GM20000 (cell line): ENCODE measurements at regions not wholly inside any gene's neighbourhood (a gene's known extent, or its start where the extent isn't known, plus 50 kb on each side); places are given as distances from the start of the nearest gene placed in this dataset.

ENCODE experiments used
- DNase-seq: peaks from one replicate; pipeline ENCODE4 v3.0.0; 2012; ENCODE audit warnings: low spot score
- TF ChIP-seq, protein P1 (sequence below): IDR thresholded peaks from 2 replicates; pipeline ENCODE4 v1.5.1; 2012; ENCODE audit warnings: mild to moderate bottlenecking, control low read depth; ENCODE audit errors: extremely low read depth, missing control alignments

DNA sequence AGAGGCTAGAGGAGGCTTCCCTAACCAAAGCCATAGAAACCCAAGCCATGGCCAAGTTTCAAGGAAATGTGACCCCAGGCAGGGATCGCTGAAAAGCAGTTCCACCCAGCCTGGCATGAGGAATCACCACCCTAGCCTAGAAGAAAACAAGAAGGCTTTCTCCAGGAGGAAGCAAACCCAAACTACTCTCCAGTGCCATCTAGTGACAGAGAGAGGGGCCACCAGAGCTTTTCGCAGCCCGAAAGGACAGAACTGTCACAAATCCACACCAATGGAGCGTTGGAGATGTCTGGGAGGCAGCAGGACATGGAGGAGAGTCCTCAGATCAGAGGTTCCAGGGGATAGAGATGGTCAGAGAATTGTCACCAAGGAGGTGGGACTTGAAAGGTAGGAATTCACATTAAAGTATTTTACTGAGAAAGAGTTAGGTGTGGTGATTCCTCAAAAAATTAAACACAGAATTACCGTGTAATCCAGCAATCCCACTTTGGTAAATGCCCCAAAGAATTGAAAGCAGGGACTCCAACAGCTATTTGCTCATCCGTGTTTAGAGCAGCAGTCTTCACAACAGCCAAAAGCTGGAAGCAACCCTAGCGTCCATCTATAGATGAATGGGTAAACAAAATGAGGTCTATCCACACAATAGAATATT is 67.3 kb upstream of the NUP50 start:
- TF ChIP-seq, protein P1, sequence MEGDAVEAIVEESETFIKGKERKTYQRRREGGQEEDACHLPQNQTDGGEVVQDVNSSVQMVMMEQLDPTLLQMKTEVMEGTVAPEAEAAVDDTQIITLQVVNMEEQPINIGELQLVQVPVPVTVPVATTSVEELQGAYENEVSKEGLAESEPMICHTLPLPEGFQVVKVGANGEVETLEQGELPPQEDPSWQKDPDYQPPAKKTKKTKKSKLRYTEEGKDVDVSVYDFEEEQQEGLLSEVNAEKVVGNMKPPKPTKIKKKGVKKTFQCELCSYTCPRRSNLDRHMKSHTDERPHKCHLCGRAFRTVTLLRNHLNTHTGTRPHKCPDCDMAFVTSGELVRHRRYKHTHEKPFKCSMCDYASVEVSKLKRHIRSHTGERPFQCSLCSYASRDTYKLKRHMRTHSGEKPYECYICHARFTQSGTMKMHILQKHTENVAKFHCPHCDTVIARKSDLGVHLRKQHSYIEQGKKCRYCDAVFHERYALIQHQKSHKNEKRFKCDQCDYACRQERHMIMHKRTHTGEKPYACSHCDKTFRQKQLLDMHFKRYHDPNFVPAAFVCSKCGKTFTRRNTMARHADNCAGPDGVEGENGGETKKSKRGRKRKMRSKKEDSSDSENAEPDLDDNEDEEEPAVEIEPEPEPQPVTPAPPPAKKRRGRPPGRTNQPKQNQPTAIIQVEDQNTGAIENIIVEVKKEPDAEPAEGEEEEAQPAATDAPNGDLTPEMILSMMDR: peak; percentile 68

DNA sequence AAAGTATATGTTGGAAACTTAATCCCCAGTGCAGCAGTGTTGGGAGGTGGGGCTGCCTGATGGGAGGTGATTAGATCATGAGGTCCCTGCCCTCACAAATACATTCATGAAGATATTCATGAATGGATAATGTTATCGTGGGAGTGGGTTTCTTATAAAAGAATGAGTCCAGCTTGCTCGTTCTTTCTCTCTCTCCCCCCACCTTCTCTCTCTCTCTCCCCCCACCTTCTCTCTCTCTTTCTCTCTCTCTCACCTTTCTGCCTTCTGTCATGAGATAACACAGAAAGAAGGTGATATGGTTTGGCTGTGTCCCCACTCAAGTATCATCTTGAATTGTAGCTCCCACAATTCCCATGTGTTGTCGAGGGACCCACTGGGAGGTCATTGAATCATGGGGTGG is 66.7 kb upstream of the NUP50 start:
- TF ChIP-seq, protein P1: no peak
- no peak for DNase-seq

More for the DNA sequence above, 67.3 kb upstream of the NUP50 start:
- peak; percentile 80 for DNase-seq

DNA sequence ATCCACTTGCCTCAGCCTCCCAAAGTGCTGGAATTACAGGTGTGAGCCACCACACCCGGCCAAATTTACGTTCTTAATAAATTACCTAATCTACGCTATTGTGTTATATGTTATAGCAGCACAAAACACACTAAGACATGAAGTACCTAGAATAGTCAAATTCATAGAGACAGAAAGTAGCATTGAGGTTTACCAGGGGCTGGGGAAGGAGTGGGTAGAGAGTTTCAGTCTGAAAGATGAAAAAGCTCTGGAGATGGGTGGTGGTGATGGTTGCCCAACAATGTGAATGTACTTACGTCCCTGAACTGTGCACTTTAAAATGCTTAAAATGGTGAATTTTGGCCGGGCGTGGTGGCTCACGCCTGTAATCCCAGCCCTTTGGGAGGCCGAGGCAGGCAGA is 65.7 kb upstream of the NUP50 start:
- DNase-seq: no peak
- TF ChIP-seq, protein P1: no peak

DNA sequence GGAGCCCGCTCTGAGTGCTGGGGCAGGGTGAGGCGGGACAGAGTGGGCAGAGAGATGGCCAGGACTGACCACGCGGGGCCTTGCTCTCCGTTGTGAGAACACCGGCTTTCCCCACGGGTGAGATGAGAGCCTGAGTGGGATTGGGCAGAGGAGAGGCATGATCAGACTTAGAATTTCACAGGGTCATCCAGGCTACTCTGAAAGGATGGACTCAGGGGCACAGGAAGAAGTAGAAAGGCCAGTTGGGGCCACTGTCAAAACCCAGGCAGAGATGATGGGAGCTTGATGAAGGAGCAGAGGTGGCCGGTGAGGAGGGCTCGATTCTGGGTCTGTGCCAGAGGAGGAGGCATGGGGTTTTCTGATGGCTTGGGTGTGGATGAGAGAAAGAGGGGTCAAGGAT is 63.8 kb upstream of the NUP50 start:
- DNase-seq: no peak

DNA sequence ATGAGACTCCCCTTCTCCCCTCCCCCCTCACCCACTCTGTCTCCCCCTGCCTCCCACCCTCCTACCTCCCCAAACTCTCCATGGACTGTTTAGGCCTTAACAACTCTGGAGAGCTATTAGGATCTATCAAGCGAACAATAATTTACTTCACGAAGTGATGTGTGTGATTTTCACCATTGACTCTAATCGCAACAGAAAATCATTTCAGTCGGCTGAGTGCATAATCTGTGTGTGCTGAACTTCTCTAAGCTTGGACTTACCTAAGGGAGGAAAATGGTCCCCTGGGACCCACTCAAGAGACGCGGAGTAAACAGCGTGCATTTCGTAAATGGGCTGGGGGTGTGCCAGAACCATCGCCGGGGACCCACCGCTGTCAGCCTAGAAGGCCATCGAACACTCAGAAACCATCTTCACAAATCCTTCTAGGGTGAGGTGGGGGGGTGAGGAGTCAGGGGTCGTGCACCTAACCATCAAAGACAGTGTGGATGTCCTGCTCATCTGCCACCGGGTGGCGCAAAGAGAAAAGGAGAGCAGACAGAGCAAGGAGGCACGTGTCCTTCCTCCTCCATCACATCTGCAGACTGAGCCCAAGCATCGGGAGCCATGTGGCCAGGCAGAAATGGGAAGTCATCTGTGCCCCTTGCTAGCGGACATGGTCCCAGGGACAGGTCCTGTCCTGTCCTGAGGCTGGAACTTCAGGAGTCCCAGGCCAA is 62.1 kb upstream of the NUP50 start:
- TF ChIP-seq, protein P1: no peak

More for the DNA sequence above, 63.8 kb upstream of the NUP50 start:
- TF ChIP-seq, protein P1: no peak

DNA sequence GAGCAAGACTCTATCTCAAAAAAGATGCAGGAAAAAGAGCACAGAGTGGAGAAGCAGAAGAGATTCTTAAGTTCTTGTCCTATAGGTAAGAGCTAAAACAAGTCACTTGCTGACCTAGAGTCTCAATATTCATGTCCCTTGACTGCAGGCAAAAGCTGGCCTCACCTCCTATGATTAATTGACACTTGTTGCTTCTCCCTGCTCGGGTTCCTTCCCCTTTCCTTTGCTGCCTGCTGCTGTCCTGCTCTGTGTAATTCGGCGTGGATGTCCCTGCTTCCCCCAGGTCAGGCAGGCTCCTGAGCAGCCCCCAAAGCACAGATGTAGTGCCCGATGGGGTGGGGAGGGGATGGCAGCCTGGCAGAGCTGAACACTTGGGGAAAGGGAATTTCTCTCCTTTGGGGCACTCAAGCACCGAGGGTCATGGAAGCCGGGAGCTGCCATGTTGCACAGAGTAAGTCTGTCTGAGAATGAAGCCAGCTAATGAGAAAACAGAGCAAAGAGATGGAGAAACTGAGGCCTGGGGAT is 60.8 kb upstream of the NUP50 start:
- no peak for DNase-seq
- TF ChIP-seq, protein P1: no peak

More for the DNA sequence above, 62.1 kb upstream of the NUP50 start:
- DNase-seq: peak; percentile 72

DNA sequence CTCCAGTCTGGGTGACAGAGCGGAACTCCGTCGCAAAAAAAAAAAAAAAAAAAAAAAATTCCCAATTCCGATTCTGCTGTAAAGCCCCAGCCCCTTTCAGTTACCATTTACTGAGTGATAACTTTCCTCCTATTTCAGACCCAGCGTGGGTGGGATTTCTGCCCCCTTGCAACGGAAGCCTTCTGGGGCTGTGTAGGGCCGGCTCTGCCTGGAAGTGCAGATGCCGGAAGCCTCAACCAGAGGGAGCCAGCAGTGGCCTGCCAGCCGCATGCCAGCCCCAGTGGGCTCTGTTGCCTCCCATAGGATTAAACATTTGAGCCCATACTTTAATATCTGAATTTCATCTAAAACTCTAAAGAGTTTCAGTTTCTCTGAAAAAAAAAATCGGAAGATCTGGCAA is 60.0 kb upstream of the NUP50 start:
- DNase-seq: no peak
- TF ChIP-seq, protein P1: no peak
